ENCODE measurements at regions not wholly inside any gene's neighbourhood (a gene's known extent, or its start where the extent isn't known, plus 50 kb on each side); places are given as distances from the start of the nearest gene placed in this dataset.

GRCh38 chr15:95132774-95133173, 901.4 kb downstream of the MCTP2 start:
- TF ChIP-seq, protein P1, sequence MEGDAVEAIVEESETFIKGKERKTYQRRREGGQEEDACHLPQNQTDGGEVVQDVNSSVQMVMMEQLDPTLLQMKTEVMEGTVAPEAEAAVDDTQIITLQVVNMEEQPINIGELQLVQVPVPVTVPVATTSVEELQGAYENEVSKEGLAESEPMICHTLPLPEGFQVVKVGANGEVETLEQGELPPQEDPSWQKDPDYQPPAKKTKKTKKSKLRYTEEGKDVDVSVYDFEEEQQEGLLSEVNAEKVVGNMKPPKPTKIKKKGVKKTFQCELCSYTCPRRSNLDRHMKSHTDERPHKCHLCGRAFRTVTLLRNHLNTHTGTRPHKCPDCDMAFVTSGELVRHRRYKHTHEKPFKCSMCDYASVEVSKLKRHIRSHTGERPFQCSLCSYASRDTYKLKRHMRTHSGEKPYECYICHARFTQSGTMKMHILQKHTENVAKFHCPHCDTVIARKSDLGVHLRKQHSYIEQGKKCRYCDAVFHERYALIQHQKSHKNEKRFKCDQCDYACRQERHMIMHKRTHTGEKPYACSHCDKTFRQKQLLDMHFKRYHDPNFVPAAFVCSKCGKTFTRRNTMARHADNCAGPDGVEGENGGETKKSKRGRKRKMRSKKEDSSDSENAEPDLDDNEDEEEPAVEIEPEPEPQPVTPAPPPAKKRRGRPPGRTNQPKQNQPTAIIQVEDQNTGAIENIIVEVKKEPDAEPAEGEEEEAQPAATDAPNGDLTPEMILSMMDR (IDR thresholded peaks at IDR 0.05), result no peak

- TF ChIP-seq, protein P1 (IDR thresholded peaks at IDR 0.05), result no peak
Observed at GRCh38 chr15:95134431-95135110, 903.2 kb downstream of the MCTP2 start.

- TF ChIP-seq, protein P1 (IDR thresholded peaks at IDR 0.05), result no peak
Observed at GRCh38 chr15:95138604-95139270, 907.4 kb downstream of the MCTP2 start.

GRCh38 chr15:95141486-95141885, 910.1 kb downstream of the MCTP2 start:
- TF ChIP-seq, protein P1 (IDR thresholded peaks at IDR 0.05), result no peak

DNA sequence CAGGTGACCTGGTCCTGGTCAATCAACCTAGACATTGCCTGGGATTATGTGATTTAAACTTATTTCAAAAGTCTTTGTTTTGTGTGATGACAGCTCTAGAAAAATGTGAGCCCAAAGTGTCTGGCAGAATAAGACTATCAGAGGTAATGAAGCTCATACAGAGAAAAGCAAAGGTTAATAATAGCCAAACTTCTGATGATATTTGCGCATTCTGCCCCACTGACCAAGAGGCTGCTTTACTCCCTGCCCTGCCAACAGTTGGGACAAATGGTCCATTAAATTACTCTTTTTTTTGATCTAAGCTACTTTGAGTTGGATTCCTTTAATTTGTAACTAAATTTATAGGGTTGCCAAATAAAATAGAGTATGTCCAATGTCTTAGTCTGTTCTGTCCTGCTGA, 911.2 kb downstream of the MCTP2 start:
- TF ChIP-seq, protein P1 (IDR thresholded peaks at IDR 0.05), result no peak

DNA sequence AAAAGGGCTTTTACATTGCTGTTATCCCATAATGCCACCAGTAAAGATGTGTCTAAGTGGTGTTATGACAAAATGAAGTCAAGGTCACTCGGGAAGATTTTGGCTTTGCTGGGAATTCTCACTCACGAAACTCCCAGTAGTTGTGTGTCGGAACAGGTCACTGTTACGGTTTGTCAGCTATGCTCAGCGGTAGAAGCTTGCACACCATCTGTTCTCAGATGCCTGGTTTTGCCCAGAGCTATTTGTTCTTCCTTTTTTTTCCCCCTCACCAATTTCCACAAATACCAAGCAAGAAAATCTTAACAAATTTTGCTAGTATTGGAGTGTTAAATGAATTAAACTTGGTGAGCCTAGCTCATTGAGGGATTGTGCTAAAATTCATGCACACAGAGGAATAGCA, 915.1 kb downstream of the MCTP2 start:
- TF ChIP-seq, protein P1 (IDR thresholded peaks at IDR 0.05), result no peak

GRCh38 chr15:95148183-95148582, 916.8 kb downstream of the MCTP2 start:
- TF ChIP-seq, protein P1 (IDR thresholded peaks at IDR 0.05), result no peak
